ENCODE measurements at regions not wholly inside any gene's neighbourhood (a gene's known extent, or its start where the extent isn't known, plus 50 kb on each side); places are given as distances from the start of the nearest gene placed in this dataset.
"Not testable (repeated sequence)": the region's sequence is repeated elsewhere in the genome, so short reads cannot be mapped to it uniquely, and the experiment has no call there.

GRCh38 chr3:106290304-106290997 lies 421.6 kb upstream of the CBLB start:
- H3K27ac Mint-ChIP-seq, result peak overlapping the region; percentile 4
- peaks cover 8% of the 10 kb centered on the region for H3K4me1 Mint-ChIP-seq
- H3K9me3 Mint-ChIP-seq, result peaks cover 3% of the 10 kb centered on the region
- no peaks in the 10 kb centered on the region for H3K27me3 Mint-ChIP-seq
- H3K4me3 Mint-ChIP-seq, result no peak overlapping the region
- ATAC-seq, result no peak
- H3K36me3 Mint-ChIP-seq, result no peaks in the 10 kb centered on the region

GRCh38 chr3:106293161-106293560 lies 424.3 kb upstream of the CBLB start:
- H3K9me3 Mint-ChIP-seq, result no peaks in the 10 kb centered on the region
- H3K27me3 Mint-ChIP-seq, result no peaks in the 10 kb centered on the region
- H3K4me3 Mint-ChIP-seq, result no peak overlapping the region
- no peak for ATAC-seq
- no peaks in the 10 kb centered on the region for H3K36me3 Mint-ChIP-seq
- no peak overlapping the region for H3K27ac Mint-ChIP-seq
- H3K4me1 Mint-ChIP-seq, result peaks cover 8% of the 10 kb centered on the region

- Mint-ChIP-seq H3K4me1 (peaks cover 9% of the 10 kb centered on the region), H3K27ac (no peak overlapping the region), H3K9me3 (no peaks in the 10 kb centered on the region), H3K36me3 (no peaks in the 10 kb centered on the region), H3K27me3 (no peaks in the 10 kb centered on the region), H3K4me3 (no peak overlapping the region)
- ATAC-seq, result no peak
Observed at GRCh38 chr3:106294121-106294520, 425.3 kb upstream of the CBLB start.

GRCh38 chr3:106296062-106296461 lies 427.2 kb upstream of the CBLB start:
- Mint-ChIP-seq H3K27ac (no peak overlapping the region), H3K27me3 (no peaks in the 10 kb centered on the region), H3K4me1 (peaks cover 12% of the 10 kb centered on the region), H3K4me3 (no peak overlapping the region), H3K36me3 (no peaks in the 10 kb centered on the region), H3K9me3 (no peaks in the 10 kb centered on the region)
- no peak for ATAC-seq

- peak; percentile 71 for ATAC-seq
- H3K36me3 Mint-ChIP-seq, result no peaks in the 10 kb centered on the region
- peak overlapping the region; percentile 18 for H3K27ac Mint-ChIP-seq
- peaks cover 41% of the 10 kb centered on the region for H3K4me1 Mint-ChIP-seq
- H3K27me3 Mint-ChIP-seq, result no peaks in the 10 kb centered on the region
- no peaks in the 10 kb centered on the region for H3K9me3 Mint-ChIP-seq
- no peak overlapping the region for H3K4me3 Mint-ChIP-seq
Observed at GRCh38 chr3:106299300-106300098, 430.7 kb upstream of the CBLB start.

- H3K4me3 Mint-ChIP-seq, result no peak overlapping the region
- no peaks in the 10 kb centered on the region for H3K9me3 Mint-ChIP-seq
- peak; percentile 93 for ATAC-seq
- H3K36me3 Mint-ChIP-seq, result no peaks in the 10 kb centered on the region
- H3K27ac Mint-ChIP-seq, result peak overlapping the region; percentile 45
- peaks cover 42% of the 10 kb centered on the region for H3K4me1 Mint-ChIP-seq
- no peaks in the 10 kb centered on the region for H3K27me3 Mint-ChIP-seq
Observed at GRCh38 chr3:106302451-106303221, 433.8 kb upstream of the CBLB start.

GRCh38 chr3:106303766-106304165 lies 435.0 kb upstream of the CBLB start:
- no peaks in the 10 kb centered on the region for H3K27me3 Mint-ChIP-seq
- no peak for ATAC-seq
- no peak overlapping the region for H3K27ac Mint-ChIP-seq
- peaks cover 42% of the 10 kb centered on the region for H3K4me1 Mint-ChIP-seq
- H3K9me3 Mint-ChIP-seq, result no peaks in the 10 kb centered on the region
- no peaks in the 10 kb centered on the region for H3K36me3 Mint-ChIP-seq
- no peak overlapping the region for H3K4me3 Mint-ChIP-seq

GRCh38 chr3:106305127-106305526 lies 436.3 kb upstream of the CBLB start:
- ATAC-seq, result no peak
- H3K27me3 Mint-ChIP-seq, result no peaks in the 10 kb centered on the region
- no peak overlapping the region for H3K27ac Mint-ChIP-seq
- H3K4me1 Mint-ChIP-seq, result peaks cover 31% of the 10 kb centered on the region
- no peaks in the 10 kb centered on the region for H3K9me3 Mint-ChIP-seq
- no peaks in the 10 kb centered on the region for H3K36me3 Mint-ChIP-seq
- no peak overlapping the region for H3K4me3 Mint-ChIP-seq

GRCh38 chr3:106305882-106306435 lies 437.1 kb upstream of the CBLB start:
- no peaks in the 10 kb centered on the region for H3K27me3 Mint-ChIP-seq
- no peak overlapping the region for H3K27ac Mint-ChIP-seq
- peaks cover 30% of the 10 kb centered on the region for H3K4me1 Mint-ChIP-seq
- no peak overlapping the region for H3K4me3 Mint-ChIP-seq
- H3K9me3 Mint-ChIP-seq, result no peaks in the 10 kb centered on the region
- no peaks in the 10 kb centered on the region for H3K36me3 Mint-ChIP-seq
- no peak for ATAC-seq

GRCh38 chr3:106309274-106309673 lies 440.5 kb upstream of the CBLB start:
- Mint-ChIP-seq H3K4me3 (no peak overlapping the region), H3K4me1 (peaks cover 4% of the 10 kb centered on the region), H3K27me3 (no peaks in the 10 kb centered on the region), H3K9me3 (no peaks in the 10 kb centered on the region), H3K27ac (no peak overlapping the region), H3K36me3 (no peaks in the 10 kb centered on the region)
- ATAC-seq, result no peak

- H3K9me3 Mint-ChIP-seq, H3K36me3 Mint-ChIP-seq, H3K4me3 Mint-ChIP-seq, H3K4me1 Mint-ChIP-seq, H3K27me3 Mint-ChIP-seq, H3K27ac Mint-ChIP-seq, ATAC-seq: not testable (repeated sequence)
Observed at GRCh38 chr3:106309798-106310197, 441.0 kb upstream of the CBLB start.

GRCh38 chr3:106317141-106318055 lies 448.6 kb upstream of the CBLB start:
- Mint-ChIP-seq H3K27me3 (no peaks in the 10 kb centered on the region), H3K27ac (no peak overlapping the region), H3K36me3 (no peaks in the 10 kb centered on the region), H3K4me3 (no peak overlapping the region), H3K9me3 (peaks cover 8% of the 10 kb centered on the region), H3K4me1 (no peaks in the 10 kb centered on the region)
- no peak for ATAC-seq

GRCh38 chr3:106321438-106321837 lies 452.6 kb upstream of the CBLB start:
- H3K27ac Mint-ChIP-seq, H3K27me3 Mint-ChIP-seq: not testable (repeated sequence)

GRCh38 chr3:106323586-106323985 lies 454.8 kb upstream of the CBLB start:
- no peak overlapping the region for H3K27ac Mint-ChIP-seq
- no peak for ATAC-seq
- no peak overlapping the region for H3K4me3 Mint-ChIP-seq
- H3K9me3 Mint-ChIP-seq, result peaks cover 24% of the 10 kb centered on the region
- H3K27me3 Mint-ChIP-seq, result no peaks in the 10 kb centered on the region
- no peaks in the 10 kb centered on the region for H3K36me3 Mint-ChIP-seq
- H3K4me1 Mint-ChIP-seq, result no peaks in the 10 kb centered on the region

More at GRCh38 chr3:106321438-106321837, 452.6 kb upstream of the CBLB start:
- peaks cover 24% of the 10 kb centered on the region for H3K9me3 Mint-ChIP-seq
- H3K36me3 Mint-ChIP-seq, ATAC-seq, H3K4me1 Mint-ChIP-seq, H3K4me3 Mint-ChIP-seq: not testable (repeated sequence)
